Hematopoietic multipotent progenitor cell treated with erythropoietin and hydrocortisone succinate and interleukin-3 and kit ligand, for 15 days (in vitro differentiated cells): ENCODE measurements at regions not wholly inside any gene's neighbourhood (a gene's known extent, or its start where the extent isn't known, plus 50 kb on each side); places are given as distances from the start of the nearest gene placed in this dataset.

Experiments used
- DNase-seq: peaks from one replicate; pipeline ENCODE4 v3.0.0-alpha.2; 2015; ENCODE audit warnings: low spot score

DNA sequence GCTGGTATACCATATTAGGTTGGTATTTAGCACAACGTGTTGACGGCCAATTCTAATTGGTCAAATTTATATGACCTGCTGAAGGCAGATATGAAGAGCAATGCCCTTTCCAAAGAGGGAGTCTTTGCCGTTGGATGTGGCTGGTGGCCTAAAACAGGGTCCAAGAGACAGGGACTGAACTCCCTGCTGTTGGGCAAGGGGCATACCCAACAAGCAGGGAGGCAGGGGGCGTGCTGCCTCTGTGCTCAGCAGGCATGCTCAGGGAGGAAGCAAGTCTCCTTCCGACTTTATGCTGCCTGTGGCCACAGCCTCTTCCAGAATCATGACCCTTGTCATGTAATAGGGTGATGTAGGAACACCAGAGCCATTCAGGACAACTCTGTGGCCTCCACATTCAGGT, 167.7 kb upstream of the NPVF start:
- no peak for DNase-seq

DNA sequence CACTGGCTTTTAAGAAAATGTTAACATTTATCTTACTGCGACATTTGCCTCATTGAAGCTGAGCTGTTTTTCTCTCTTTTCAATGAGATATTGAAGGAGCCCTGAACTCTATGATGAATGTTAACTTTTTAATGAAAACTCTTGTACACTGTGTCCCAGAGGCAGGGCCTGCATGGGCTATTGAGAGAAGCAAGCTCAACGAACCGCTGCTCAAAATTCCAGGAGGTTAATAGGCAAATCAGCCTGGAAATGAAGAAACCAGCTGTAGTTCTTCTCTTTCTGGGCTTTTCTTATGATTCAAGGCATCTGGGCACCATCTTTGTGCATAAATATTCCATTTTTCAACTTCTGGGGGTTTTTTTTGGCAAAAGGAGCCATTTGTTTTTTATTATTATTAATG, 168.4 kb upstream of the NPVF start:
- no peak for DNase-seq

DNA sequence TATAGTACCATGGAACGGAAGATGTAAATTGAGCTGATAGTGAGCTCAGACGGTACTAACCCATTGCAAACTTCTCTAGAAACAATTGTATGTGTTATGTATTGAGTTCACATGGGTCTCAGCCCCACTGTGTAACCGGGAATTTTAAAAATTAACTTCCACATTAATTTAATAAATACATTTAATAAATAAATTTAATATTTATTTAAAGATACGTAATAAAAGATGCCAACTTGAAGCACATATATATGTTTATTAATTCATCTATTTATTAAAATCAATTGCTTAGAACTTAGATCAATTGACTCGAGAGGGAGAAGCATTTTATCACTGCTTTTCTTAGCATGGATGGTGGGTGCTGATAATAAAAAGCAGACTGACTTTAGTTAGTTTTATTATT, 170.1 kb upstream of the NPVF start:
- no peak for DNase-seq

DNA sequence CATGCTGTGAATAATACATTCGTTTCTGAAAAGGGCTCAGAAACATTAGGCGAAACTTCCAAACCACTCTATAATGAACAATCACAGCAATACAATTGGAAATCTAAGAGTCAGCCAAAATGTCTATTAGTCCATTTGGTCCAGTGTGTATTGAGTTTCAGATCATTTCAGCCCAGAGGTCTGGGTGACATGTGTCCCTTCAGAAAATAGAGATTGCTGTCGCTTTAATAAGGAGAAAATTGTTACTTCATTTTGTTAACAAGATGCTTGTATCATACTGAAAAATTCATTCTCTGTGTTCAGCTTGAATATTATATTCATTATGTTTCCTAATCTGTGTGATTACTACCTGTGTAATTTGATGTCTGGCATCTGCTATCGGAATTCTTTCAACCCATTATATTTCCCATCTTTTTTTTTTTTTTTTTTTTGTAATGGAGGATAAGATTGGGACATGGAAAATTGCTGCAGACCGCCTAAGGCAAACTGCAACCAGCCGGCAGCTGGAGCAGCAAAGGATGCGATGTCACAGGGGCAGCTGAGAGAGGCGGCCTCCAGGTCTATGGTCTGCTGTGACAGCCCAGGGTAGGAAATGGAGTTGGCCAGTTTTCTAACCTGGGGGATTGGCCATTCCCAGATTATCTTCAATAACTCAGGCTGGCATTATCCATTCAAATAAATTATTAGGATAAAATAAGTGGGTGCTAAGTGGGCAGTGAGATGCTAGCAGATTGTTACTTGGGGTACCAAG, 170.9 kb upstream of the NPVF start:
- DNase-seq, result no peak

DNA sequence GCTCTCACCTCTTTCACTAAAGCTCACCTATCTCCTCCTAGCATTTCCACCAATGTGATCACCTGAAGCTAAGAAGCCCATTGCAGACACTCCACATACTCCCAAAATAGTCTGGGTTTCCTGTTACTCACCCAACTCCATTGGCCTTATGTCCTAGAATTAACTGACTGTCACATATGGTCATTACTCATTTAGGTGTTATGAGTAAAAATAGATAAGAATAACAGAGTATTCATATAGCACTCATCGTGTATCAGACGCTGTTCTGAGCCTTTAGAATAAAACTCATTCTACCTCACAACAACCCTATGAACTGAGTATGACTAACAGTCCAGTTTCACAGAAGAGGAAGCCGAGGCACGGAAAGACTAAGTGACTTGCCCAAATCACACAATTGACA, 174.2 kb upstream of the NPVF start:
- no peak for DNase-seq

DNA sequence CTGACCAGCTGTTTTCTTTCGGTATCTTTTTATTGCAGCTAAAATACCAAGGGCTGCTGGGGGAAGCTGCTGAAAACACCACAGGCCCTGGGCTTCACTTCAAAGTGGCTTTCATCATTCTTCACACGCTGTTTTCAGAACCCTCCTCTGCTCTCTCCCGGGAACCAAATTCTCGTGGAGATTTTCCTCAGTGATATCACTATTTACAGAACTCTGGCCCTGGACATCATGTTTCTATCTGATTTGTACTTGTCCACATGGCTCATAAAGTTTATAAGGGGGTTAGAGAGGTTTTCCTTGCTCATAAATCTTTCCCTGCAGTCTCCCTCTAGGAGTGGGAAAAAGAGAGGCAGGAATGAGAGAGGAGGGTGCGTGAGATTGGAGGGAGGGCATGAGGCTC, 177.4 kb upstream of the NPVF start:
- DNase-seq, result no peak

DNA sequence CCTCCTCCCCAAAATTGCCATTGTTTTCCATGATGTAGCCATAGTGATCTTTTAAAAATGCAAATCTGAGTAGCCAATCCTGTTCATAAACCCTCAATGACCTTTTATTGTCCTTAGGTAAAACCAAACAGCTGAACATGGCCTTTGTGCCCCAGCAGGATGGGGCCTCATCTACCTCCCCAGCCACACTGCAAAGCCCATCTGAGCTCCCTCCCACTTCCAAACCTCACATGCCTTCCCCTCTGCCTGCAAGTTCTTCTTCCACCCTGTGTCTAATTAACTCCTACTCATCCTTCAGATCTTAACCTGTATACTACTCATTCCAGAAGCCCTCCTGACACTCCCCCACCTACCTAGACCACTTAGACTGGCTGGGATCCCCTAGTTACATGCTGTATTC, 178.8 kb upstream of the NPVF start:
- DNase-seq, result no peak

DNA sequence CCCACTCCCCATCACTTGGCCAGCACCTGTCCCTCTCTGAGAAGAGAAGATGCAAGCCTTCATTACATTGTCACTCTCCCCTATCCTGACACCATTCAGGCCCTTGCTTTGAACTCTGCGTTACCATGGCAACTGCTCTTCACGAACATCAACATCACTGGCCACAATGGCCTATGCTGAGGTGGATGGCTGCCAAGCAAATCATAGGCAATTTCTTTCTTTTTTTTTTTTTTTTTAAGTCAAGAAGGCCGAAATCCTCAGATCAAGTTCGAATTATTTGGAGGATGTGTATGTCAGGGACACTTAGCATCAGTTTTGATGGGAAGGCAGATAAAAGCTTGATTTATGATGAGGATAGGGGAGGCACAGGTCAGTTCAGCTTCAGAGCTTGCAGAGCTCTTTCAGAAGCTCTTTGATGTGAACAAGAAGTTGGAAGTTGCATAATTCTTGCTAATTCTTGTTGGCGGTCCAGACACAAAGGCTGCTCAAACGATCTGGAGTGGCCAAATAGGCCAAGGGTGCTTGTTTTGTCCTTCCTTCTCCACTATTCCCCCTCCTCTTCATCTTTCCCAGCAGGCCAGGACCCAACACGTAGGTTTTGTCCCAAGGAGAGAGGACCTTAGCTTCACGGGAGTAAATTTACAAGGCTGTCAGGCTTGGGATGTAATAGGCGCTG, 179.9 kb upstream of the NPVF start:
- DNase-seq, result no peak

DNA sequence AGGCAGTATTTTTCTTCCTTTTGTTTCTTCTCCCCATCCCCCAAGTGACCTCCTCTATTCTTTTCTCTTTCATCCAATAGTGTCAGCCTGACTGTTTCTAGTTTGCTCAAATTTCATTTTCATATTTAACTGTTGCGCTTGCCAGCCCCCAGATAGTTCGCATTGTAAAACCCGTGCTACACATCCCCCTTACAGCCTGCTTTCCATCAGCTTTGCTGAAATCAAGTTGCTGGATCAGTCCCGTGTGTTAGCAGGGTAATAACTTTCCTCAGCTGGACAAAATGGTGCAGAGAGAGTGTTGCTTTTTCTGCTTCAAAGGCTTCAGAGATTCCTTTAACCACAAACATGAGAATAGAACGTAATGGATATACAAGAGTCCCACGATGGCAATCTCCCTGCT, 180.6 kb upstream of the NPVF start:
- no peak for DNase-seq

DNA sequence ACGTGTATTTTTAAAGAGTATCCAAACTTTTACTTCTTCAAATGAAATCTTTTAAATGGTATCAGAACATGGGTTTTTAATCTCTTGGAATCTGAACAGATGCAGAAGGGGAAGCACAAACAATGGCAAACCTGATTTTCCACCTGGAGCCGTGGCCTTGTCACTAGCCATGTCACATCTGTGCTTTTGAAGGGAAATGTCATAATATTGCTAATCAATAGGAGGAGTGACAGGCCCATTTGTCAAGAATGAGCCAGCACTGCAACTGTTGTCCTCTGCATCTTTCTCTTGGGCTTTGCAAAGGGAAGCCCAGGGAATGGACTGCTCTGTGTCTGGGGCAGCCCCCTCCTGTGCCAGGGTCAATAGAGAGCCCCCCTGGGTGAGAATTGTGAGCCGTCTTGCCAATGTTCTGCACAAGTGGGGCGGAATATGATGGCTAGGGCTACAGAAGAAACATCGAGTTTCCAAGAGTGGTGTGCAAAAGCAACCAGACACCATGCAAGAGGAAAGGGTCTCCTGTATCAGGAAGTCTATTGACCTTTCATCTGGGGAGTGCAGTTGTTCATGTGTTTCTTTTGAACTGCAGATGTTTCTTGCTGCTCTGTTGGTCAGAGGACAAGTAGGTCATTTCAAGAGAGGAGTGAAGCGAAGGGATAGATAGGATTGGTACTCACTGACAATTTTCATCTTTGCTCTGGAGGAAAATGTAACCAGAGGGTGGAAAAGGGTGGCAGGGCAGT, 181.8 kb upstream of the NPVF start:
- no peak for DNase-seq

DNA sequence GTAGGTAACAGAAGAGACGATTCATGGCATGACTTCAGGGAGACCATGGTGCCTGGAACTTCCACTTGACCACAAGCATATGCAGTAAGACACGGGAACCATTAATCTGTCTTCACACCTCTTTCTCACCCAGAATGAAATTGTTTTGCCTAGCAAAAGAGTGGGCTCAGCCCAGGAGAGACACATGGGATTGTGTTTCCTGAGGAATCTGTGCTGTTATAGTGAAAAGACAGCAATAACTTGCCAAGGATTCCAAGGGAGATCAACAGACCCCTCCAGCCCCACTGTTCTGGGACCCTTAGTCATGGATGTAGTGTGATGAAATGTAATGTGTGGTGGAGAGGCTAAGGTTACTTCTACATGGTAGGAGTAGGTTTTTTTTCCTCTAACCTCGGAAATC, 192.5 kb upstream of the NPVF start:
- no peak for DNase-seq

DNA sequence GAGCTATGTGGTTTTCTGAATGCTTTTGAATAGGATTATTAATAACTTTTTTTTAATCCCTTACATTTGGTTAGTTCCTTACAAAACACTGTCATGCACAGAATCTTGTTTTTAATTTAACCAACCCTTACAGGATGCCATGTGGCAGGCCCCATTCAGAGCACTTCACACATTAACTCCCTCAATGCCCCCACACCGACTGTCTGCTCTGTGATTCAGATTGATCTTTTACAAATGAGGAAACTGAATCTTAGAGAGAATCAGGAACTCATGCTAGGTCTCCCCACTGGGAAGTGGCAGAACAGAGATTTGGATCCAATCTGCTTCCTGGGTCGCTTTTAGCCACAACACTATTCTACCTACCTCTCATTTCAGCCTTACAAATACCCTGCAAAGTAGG, 195.8 kb upstream of the NPVF start:
- DNase-seq, result no peak

DNA sequence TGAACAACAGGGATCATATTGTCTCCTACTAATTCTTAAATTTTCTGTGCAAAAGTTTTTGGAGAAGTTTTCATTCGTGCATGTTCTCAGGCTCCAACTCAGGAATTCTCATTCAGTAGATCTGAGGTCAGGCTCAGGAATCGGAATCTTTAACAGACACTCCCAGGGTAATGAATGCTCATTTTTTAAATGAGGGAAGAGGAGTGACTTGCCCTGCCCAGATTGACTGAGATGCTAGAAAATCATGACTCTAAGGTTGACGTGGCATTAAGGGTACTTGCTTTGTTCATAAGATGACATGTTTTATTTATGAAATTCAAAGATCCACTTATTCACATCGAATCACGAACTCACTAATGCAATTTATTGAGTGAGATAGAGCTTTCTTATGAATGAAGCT, 196.6 kb upstream of the NPVF start:
- no peak for DNase-seq

DNA sequence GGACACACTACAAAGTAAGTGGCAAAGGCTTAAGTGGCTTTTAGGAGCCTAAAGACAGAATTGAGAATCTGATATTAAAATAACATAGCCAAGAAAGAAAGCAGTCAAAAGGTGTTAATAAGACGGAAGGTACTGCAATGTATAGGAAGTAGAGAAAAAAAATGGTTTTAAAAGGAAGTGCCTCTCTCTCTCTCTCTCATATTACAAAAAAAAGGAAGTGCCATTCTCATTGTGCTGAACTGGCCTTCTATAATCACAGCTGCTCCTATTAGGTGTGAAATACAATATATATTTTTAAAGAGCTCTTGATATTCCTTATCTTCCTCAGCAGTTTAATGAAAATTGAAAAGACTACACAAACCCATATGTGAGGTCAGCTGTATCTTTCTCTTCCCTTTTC, 199.4 kb upstream of the NPVF start:
- no peak for DNase-seq

DNA sequence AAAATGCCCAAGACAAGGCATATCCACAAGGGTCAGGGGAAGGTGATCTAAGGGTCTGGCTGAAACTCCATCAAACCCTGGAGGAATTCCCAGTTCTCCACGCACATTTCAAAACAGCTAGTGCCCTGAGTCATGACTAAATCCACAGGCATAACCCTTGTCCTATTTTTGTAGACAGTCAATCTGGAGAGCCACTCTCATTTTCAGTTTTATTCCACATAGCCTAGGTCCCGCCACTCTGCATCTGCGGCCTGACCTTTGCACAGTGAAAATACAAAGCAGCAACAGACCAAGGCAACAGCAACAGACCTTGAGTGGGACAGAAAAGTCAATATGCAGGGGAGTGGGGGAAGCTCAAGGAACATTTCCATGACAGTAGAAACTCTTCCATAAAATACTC, 201.4 kb upstream of the NPVF start:
- DNase-seq, result no peak

DNA sequence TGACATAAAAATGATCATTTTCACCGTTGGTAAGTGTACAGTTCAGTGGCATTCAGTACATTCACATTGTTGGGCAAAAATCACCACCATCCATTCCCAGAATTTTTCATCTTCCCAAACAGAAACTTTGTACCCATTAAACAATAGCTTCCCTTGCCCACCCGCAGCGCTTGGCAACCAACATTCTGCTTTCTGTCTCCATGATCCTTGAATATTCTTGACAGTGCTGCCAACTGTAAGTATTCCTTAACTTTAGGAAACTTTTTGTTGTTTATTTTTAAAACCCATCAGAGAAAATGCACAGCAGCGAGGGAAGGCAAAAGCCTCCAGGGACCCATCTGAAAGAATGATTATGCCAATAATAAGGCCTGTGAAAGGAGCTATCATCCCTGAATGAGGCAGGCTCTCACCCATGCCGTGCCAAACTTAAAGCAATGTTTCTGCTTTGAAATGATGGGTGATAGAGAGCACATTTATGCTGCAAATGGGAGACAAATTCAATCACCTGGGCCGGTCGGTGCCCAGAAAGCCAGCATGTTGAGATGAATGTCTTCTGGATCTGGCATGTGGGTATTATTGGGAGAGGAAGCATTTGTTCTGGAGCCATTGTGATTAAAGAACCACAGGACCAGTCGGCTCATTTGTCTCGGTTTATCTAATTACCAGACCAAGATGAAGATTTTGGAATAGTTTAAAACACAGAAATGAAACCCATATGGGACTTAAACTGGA, 202.1 kb upstream of the NPVF start:
- DNase-seq, result no peak

DNA sequence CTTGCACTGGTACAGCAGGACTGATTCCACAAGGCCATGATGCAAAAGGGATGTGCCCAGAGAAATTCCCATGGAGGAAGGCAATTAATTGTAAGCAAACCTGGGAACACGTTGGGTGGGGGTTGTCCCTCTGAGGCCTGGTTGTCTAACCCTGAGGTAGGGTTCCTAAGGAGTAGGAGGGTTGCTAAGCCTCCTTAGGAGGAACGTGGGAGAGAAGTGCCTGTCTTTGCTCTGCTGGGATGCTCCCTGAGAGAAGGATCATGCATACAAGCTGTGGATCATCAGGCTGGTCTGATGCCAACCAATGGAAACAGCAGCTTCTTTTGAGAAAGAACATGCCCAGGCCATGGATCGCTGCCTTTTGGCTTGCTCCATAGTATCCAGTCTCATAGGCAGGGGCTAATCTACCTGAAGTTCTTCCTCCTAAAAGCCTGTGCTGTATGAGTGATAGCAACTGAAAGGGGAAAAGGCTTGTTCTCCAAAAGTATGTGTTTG, 203.7 kb upstream of the NPVF start:
- no peak for DNase-seq

DNA sequence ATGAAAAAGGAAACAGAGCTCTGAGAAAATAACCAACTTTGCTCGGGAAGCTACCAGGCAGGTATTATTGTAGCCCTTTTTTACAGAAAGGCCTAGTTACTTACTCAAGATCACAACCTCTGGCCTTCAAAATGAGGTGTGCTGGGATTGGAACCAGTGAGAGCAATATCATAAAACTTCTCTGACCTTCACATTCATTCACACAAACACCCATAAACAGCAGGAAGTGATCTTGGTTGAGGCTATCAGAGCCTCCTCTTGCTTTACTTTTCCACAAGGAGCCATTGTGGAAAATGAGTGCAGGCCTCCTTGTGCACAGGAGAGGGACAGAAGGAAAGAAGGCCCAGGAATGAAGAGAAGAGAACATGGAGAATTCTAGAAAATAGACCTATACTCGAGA, 204.5 kb upstream of the NPVF start:
- no peak for DNase-seq

DNA sequence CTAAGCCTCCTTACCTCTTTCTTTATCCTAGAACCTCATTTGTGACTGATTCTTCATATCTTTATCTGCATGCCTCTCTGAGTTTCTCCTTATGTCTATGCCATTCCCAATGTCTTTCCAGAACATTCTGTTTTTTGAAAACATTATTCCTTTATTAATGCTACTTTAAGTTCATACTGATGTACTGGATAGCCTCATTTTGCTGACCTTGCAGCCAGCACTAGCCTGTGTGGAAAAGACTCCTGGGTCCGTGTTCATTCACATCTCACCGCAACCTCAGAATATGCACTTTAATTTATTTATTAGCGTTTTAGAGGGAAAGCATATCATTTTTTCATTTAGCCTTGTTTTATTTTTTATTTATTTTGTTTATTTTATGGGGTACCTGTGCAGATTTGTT, 208.1 kb upstream of the NPVF start:
- no peak for DNase-seq

DNA sequence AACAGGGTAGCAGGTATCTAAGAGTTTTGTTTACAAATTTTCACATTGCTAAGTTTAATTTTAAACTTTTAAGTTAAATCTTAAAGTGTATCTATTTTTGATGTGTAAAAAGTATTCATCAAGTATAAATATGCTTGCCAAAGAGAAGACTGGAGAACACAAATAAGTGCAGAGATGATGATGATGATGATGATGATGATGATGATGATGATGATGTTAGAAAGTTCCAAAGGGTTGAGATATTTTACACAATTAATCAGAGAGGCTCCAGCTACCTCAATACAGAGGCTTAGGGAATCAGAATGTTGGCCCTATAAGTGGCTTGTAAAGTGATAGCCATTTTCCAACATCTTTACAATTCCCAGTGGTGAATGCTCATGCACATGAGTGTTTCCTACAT, 209.0 kb upstream of the NPVF start:
- DNase-seq, result no peak

DNA sequence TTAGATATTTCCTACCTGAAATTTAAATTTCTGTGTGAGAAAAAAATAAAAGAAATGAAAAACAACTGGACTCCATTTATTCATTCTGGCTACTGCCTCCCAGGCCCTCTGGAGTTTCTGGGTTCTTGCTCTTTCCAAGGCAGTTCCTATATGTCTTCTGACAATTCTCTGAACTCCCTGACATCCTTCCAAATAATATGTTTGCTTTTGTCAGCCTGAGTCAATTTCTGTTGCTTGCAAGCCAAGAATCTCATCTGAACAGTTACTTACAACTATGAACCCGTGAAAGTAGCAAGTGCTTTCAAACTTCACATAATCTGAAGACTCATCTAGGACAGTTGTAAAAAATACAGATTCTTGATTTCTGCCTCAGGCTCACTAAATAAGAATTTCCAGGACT, 216.7 kb upstream of the NPVF start:
- no peak for DNase-seq

DNA sequence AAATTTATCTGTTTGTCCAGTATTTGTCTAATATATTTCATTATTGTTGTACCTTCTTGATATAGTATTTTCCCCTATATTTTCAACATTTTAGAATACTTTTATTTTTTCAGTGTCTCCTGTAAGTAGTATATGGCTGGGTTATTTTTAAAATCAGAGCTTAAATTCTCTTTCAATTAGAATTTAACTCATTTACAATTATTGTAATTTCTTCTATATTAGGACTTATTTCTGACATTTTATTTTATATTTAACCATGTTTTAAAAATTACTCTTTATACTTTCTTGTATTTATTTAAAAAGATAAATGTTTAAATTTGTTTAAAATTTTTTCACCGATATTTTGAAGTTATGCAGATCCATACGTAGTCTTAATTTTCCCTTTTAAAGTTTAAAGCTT, 220.0 kb upstream of the NPVF start:
- DNase-seq, result no peak

DNA sequence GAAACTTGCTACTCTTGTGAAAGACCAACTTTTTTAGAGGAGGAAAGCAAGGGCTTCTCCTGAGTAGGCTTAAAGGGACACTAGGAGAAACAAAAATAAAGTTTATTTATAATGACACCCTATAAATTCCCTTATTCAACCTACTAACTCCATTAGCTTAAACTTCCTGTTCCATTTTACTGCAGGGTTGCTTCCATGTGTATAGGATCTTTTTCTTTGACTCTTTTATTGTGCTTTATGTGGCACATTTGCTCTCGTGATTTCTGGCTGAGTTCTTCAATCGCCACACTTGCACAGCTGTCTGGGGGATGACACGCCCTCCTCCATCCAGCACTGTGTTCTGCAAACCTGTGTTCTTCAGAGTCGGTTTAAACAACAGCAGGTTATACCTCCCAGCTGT, 225.7 kb upstream of the NPVF start:
- DNase-seq, result no peak
